ENCODE measurements at regions not wholly inside any gene's neighbourhood (a gene's known extent, or its start where the extent isn't known, plus 50 kb on each side); places are given as distances from the start of the nearest gene placed in this dataset.

DNA sequence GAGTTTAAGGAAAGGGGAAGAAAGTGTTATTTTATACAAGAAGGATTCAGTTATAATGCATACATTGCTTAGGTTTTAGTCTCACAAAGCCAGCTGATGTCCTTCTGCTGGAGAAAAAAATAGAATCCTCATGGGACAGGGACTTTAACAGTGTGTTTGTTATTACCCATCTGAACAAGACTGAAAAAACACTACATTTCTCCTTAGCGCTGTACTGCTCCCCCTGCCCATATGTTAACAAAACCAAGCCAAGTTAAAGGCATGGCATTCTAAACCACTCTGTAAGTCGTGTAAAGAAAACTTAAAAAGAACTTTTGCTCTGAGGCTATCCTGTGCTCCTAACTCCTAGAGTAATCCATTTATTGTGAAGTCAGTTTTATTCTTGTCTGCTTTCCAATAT lies 102.6 kb upstream of the NYAP2 start:
- TF ChIP-seq, protein P1, sequence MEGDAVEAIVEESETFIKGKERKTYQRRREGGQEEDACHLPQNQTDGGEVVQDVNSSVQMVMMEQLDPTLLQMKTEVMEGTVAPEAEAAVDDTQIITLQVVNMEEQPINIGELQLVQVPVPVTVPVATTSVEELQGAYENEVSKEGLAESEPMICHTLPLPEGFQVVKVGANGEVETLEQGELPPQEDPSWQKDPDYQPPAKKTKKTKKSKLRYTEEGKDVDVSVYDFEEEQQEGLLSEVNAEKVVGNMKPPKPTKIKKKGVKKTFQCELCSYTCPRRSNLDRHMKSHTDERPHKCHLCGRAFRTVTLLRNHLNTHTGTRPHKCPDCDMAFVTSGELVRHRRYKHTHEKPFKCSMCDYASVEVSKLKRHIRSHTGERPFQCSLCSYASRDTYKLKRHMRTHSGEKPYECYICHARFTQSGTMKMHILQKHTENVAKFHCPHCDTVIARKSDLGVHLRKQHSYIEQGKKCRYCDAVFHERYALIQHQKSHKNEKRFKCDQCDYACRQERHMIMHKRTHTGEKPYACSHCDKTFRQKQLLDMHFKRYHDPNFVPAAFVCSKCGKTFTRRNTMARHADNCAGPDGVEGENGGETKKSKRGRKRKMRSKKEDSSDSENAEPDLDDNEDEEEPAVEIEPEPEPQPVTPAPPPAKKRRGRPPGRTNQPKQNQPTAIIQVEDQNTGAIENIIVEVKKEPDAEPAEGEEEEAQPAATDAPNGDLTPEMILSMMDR (IDR thresholded peaks at IDR 0.05), result no peak
- TF ChIP-seq POLR2A (IDR thresholded peaks at IDR 0.05), result no peak

Measured in adrenal gland (tissue), 5 donors.